ENCODE measurements at regions not wholly inside any gene's neighbourhood (a gene's known extent, or its start where the extent isn't known, plus 50 kb on each side); places are given as distances from the start of the nearest gene placed in this dataset.
"Not testable (repeated sequence)": the region's sequence is repeated elsewhere in the genome, so short reads cannot be mapped to it uniquely, and the experiment has no call there.

DNA sequence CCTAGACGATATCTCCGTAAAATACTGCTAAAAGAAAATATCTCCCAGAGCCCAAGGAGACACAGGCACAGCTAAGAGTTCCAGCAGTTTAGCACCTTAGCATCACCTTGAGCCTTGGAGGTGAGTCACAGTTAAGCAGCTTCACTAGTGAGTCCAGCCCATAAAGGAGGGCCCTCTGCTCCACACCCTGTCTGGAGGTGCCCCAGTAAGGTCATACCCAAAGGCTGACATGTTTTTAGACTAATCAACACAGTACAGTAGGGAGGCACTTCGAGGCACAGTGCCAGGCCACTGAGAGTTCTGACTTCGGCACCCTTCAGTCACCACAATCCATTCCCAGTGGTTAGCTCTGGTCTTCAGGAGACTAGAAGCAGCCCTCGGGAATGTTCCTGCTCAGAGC is 121.8 kb downstream of the CDRT15L2 start:
- not testable (repeated sequence) for H3K9ac ChIP-seq (ENCODE audit: extremely low read depth, insufficient read length, low read length); H2BK5ac ChIP-seq (ENCODE audit: insufficient read length, low read length); H3K4me2 ChIP-seq (ENCODE audit: insufficient read depth, insufficient read length, low read length); H3K36me3 Mint-ChIP-seq (ENCODE audit: insufficient read depth in 1 of 3, low read depth in 3 of 3); H3K27ac ChIP-seq (ENCODE audit: insufficient read length, low read depth, low read length); H3K27me3 ChIP-seq (ENCODE audit: insufficient read depth, low read length); H3K79me1 ChIP-seq (ENCODE audit: insufficient read depth, low read depth, low read length, poor library complexity, severe bottlenecking); H2AFZ ChIP-seq (ENCODE audit: low read length); H3K56ac ChIP-seq (ENCODE audit: insufficient read length, low read depth, low read length); H4K8ac ChIP-seq (replicated peaks; ENCODE audit: insufficient read length, low read depth, low read length); H2AK5ac ChIP-seq (ENCODE audit: insufficient read length, low read length); H3K9me3 ChIP-seq (ENCODE audit: control insufficient read depth, low read depth, low read length); H3K4me3 Mint-ChIP-seq; H2BK120ac ChIP-seq (ENCODE audit: low read depth, low read length, poor library complexity, severe bottlenecking); H3K23me2 ChIP-seq (ENCODE audit: insufficient read length, low read depth, low read length, poor library complexity, severe bottlenecking); H2BK12ac ChIP-seq (ENCODE audit: insufficient read length, low read depth, low read length); H3K9me3 Mint-ChIP-seq; H3K4ac ChIP-seq (ENCODE audit: low read depth, low read length); H4K91ac ChIP-seq (ENCODE audit: insufficient read length, low read depth, low read length); H4K5ac ChIP-seq (ENCODE audit: insufficient read length, low read depth, low read length); H3T11ph ChIP-seq (ENCODE audit: low read length); H3K79me2 ChIP-seq (ENCODE audit: insufficient read depth, low read length); H4K20me1 ChIP-seq (ENCODE audit: control insufficient read depth, insufficient read depth, insufficient read length); H2BK15ac ChIP-seq (ENCODE audit: low read depth, low read length); H3K18ac ChIP-seq (ENCODE audit: insufficient read length, low read depth, low read length); DNase-seq; H3K27ac Mint-ChIP-seq; H3K4me1 ChIP-seq (ENCODE audit: insufficient read depth, low read length); H2BK20ac ChIP-seq (ENCODE audit: low read depth, low read length, poor library complexity, severe bottlenecking); H3K4me1 Mint-ChIP-seq; H3K23ac ChIP-seq (ENCODE audit: insufficient read length, low read depth, low read length); H3K27me3 Mint-ChIP-seq (ENCODE audit: low read depth); H3K14ac ChIP-seq (ENCODE audit: insufficient read depth, low read length)
- no CpG with 5 or more reads among the region's 5 CpGs for WGBS (ENCODE audit: extremely low coverage, insufficient read length, low lambda C conversion rate)

Measured in H9 (cell line).